GM12891 (cell line): ENCODE measurements at regions not wholly inside any gene's neighbourhood (a gene's known extent, or its start where the extent isn't known, plus 50 kb on each side); places are given as distances from the start of the nearest gene placed in this dataset.

ENCODE experiments used
- POLR2A ChIP-seq: IDR thresholded peaks from 2 replicates; pipeline ENCODE4 v1.6.1; 2011; ENCODE audit warnings: low read depth, low read length, control low read depth
- POLR2AphosphoS5 ChIP-seq: IDR thresholded peaks from 2 replicates; pipeline ENCODE4 v1.6.1; 2011; ENCODE audit warnings: low read depth, low read length, control low read depth
- SPI1 ChIP-seq: IDR thresholded peaks from 2 replicates; pipeline ENCODE4 v1.6.1; 2011; ENCODE audit warnings: low read depth, low read length, control low read depth
- TAF1 ChIP-seq: IDR thresholded peaks from 2 replicates; pipeline ENCODE4 v1.6.1; 2011; ENCODE audit warnings: low read depth, low read length, control low read depth

DNA sequence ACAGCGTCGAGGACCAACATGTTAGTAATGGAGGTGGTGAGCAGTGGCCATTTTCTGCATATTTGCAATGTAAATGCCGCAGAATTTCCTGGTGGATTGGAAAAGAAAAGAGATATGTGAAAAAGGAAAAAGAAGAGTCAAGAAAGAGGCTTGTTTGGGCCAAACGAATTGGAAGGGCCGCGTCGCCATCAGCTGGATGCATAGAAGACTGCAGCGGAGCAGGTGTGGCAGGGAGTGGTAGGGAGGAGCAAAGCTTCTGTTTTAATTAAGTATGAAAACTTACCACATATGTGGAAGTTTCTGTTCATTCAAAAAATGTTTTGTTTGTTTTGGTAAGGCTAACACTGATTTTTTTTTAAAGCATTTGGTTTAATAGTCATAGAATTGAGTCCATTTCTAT lies 690.7 kb downstream of the NCAM2 start:
- TF ChIP-seq POLR2A, result no peak
- no peak for TF ChIP-seq SPI1
- TF ChIP-seq TAF1, result no peak
- no peak for TF ChIP-seq POLR2AphosphoS5
